K562 (cell line): ENCODE measurements at regions not wholly inside any gene's neighbourhood (a gene's known extent, or its start where the extent isn't known, plus 50 kb on each side); places are given as distances from the start of the nearest gene placed in this dataset.

ENCODE experiments used
- BCL6 ChIP-seq: fragments of 250-450 bp; sonication (Bioruptor Pico); IDR thresholded peaks from 2 replicates; pipeline ENCODE4 v1.4.0; 2020
- ESRRA ChIP-seq: fragments of 450-650 bp; IDR thresholded peaks from 2 replicates; pipeline ENCODE4 v1.6.1; 2014; ENCODE audit warnings: low read depth, mild to moderate bottlenecking, moderate library complexity, borderline replicate concordance
- GATA2 ChIP-seq: sonication (generic); formaldehyde crosslinking; IDR thresholded peaks from 2 replicates; pipeline ENCODE4 v1.4.0; 2020; ENCODE audit warnings: mild to moderate bottlenecking, missing genetic modification reagents
- HOMEZ ChIP-seq: fragments of 250-450 bp; sonication (Bioruptor Pico); IDR thresholded peaks from 2 replicates; pipeline ENCODE4 v1.4.0; 2020; ENCODE audit warnings: mild to moderate bottlenecking, moderate library complexity
- L3MBTL2 ChIP-seq: fragments of 450-650 bp; IDR thresholded peaks from 2 replicates; pipeline ENCODE4 v1.6.1; 2016; ENCODE audit warnings: mild to moderate bottlenecking, moderate library complexity
- SRSF9 ChIP-seq: fragments of 200-400 bp; formaldehyde crosslinking; IDR thresholded peaks from 2 replicates; pipeline ENCODE4 v1.6.1; 2017; ENCODE audit warnings: low read depth, low read length, borderline replicate concordance
- ZKSCAN3 ChIP-seq: fragments of 250-450 bp; sonication (Bioruptor Pico); IDR thresholded peaks from 2 replicates; pipeline ENCODE4 v1.4.0; 2020
- TF ChIP-seq, protein P1 (sequence below), 3 experiments: IDR thresholded peaks in 2 of 3; conservative IDR thresholded peaks in 1 of 3; 2 replicates each; pipeline ENCODE4 v1.5.1; 2011 to 2012; ENCODE audit warnings: low read length in 3 of 3, mild to moderate bottlenecking in 3 of 3, control low read depth in 2 of 3, improper control_type of control experiment in 1 of 3, inconsistent platforms in 1 of 3, low read depth in 1 of 3, mixed read lengths in 1 of 3, moderate library complexity in 1 of 3; ENCODE audit not compliant: insufficient read depth in 2 of 3
- TF ChIP-seq, protein P2 (sequence below): fragments of 250-450 bp; sonication (Bioruptor Pico); IDR thresholded peaks from 2 replicates; pipeline ENCODE4 v1.5.0; 2020; ENCODE audit warnings: mild to moderate bottlenecking, borderline replicate concordance

DNA sequence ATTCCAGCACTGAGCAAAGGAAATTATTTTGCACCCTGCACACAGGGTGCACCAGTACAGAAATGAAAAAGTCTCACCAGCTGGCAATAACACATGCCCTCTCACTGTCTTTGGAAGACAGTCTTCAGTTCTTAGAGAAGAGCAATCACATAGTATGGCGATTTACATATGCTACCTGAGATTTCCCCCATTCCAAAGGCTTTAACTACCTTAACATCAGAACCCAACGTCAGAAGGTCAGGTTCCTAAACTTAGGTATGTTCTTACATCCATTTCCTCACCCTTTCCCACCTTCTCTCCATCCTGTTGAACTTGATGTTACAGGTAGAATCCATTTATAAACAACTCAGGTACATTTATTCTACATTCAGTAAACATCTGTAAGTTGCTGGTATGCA is 167.8 kb downstream of the PAWR start:
- TF ChIP-seq, protein P1, sequence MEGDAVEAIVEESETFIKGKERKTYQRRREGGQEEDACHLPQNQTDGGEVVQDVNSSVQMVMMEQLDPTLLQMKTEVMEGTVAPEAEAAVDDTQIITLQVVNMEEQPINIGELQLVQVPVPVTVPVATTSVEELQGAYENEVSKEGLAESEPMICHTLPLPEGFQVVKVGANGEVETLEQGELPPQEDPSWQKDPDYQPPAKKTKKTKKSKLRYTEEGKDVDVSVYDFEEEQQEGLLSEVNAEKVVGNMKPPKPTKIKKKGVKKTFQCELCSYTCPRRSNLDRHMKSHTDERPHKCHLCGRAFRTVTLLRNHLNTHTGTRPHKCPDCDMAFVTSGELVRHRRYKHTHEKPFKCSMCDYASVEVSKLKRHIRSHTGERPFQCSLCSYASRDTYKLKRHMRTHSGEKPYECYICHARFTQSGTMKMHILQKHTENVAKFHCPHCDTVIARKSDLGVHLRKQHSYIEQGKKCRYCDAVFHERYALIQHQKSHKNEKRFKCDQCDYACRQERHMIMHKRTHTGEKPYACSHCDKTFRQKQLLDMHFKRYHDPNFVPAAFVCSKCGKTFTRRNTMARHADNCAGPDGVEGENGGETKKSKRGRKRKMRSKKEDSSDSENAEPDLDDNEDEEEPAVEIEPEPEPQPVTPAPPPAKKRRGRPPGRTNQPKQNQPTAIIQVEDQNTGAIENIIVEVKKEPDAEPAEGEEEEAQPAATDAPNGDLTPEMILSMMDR (IDR thresholded peaks at IDR 0.05 in 2 of 3, conservative IDR thresholded peaks at IDR 0.05 in 1 of 3; ENCODE audit: insufficient read depth in 2 of 3, low read depth in 1 of 3, low read length in 3 of 3): no peak
- TF ChIP-seq GATA2: no peak
- no peak for TF ChIP-seq BCL6
- no peak for TF ChIP-seq L3MBTL2
- TF ChIP-seq ESRRA: no peak
- TF ChIP-seq SRSF9: no peak
- TF ChIP-seq, protein P2, sequence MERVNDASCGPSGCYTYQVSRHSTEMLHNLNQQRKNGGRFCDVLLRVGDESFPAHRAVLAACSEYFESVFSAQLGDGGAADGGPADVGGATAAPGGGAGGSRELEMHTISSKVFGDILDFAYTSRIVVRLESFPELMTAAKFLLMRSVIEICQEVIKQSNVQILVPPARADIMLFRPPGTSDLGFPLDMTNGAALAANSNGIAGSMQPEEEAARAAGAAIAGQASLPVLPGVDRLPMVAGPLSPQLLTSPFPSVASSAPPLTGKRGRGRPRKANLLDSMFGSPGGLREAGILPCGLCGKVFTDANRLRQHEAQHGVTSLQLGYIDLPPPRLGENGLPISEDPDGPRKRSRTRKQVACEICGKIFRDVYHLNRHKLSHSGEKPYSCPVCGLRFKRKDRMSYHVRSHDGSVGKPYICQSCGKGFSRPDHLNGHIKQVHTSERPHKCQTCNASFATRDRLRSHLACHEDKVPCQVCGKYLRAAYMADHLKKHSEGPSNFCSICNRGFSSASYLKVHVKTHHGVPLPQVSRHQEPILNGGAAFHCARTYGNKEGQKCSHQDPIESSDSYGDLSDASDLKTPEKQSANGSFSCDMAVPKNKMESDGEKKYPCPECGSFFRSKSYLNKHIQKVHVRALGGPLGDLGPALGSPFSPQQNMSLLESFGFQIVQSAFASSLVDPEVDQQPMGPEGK (CRISPR knock-in tag): no peak
- no peak for TF ChIP-seq ZKSCAN3 (CRISPR knock-in tag)
- TF ChIP-seq HOMEZ (CRISPR knock-in tag): no peak
